ENCODE measurements at regions not wholly inside any gene's neighbourhood (a gene's known extent, or its start where the extent isn't known, plus 50 kb on each side); places are given as distances from the start of the nearest gene placed in this dataset.
A peak's percentile ranks its signal among the peaks of the same experiment; 100 is the strongest.

GRCh38 chr1:229203030-229203751 is 67.7 kb upstream of the RAB4A start:
- Histone ChIP-seq H3K36me3 (no peaks in the 10 kb centered on the region), H3K9me3 (no peaks in the 10 kb centered on the region), H3K27ac (no peak overlapping the region), H3K4me1 (peaks cover 6 to 12% (median 10%) of the 10 kb centered on the region in 4 donors), H3K27me3 (no peaks in the 10 kb centered on the region), H3K4me3 (no peak overlapping the region)
- DNase-seq: no peak
- TF ChIP-seq EP300 (IDR thresholded peaks at IDR 0.05) (no peak), CTCF (IDR thresholded peaks at IDR 0.05) (no peak), POLR2AphosphoS5 (IDR thresholded peaks at IDR 0.05) (no peak), POLR2A (IDR thresholded peaks at IDR 0.05) (no peak)
- no peak for ATAC-seq (ENCODE audit: low FRiP score in 2 of 2)
- 83 to 95% methylated on average over 4 to 5 of the region's 5 CpGs for WGBS, 2 donors

DNA sequence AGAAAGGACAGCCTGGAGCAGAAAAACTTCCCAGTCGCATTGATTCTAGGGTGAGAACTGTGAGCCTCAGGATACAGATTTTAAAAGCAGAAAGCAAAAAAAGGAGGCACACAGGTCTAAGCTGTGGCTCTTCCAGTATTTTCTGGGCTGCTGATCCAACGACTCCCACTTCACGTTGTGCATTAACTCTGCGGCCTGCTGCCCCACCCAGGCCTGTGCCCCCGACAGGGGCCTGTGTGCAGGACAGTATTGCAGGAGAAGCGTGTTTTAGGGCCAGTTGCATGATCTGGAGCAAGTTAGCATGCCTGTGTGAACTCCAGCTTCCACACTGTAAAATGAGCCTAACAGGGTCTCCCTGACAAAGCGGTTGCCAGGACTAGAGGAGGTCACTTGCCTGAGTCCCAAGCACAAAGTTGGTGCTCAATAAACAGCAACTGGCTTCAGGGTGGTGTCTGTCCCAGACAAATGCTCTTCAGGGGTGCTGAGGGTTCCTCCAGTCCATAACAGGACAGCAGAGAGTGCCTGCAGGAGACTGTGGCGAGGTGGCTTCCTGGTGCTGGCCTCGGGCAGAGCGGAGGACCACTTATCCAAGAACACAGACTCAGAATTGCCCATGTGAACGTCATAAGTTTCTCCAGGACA is 66.8 kb upstream of the RAB4A start:
- Histone ChIP-seq H3K27me3 (no peaks in the 10 kb centered on the region), H3K9me3 (no peaks in the 10 kb centered on the region), H3K4me3 (no peak overlapping the region), H3K27ac (no peak overlapping the region), H3K4me1 (peaks cover 6 to 12% (median 10%) of the 10 kb centered on the region in 4 donors), H3K36me3 (no peaks in the 10 kb centered on the region)
- 88 to 94% methylated on average over 8 to 11 of the region's 11 CpGs for WGBS, 2 donors
- DNase-seq (no peak), ATAC-seq (ENCODE audit: low FRiP score in 2 of 2) (no peak)
- TF ChIP-seq CTCF (IDR thresholded peaks at IDR 0.05): no peak
- no peak for TF ChIP-seq POLR2A (IDR thresholded peaks at IDR 0.05)
- TF ChIP-seq EP300 (IDR thresholded peaks at IDR 0.05): no peak
- TF ChIP-seq POLR2AphosphoS5 (IDR thresholded peaks at IDR 0.05): no peak

GRCh38 chr1:229204921-229205777 is 65.8 kb upstream of the RAB4A start:
- Histone ChIP-seq H3K9me3 (no peaks in the 10 kb centered on the region), H3K27ac (no peak overlapping the region), H3K27me3 (no peaks in the 10 kb centered on the region), H3K36me3 (no peaks in the 10 kb centered on the region), H3K4me1 (peaks cover 0 to 2% (median under 1%) of the 10 kb centered on the region in 4 donors), H3K4me3 (no peak overlapping the region)
- ATAC-seq (ENCODE audit: low FRiP score in 2 of 2) (peak in 1 of 2 donors; percentile 69), DNase-seq (no peak)
- 63 to 75% methylated on average over 17 of the region's 17 CpGs for WGBS, 2 donors
- TF ChIP-seq POLR2AphosphoS5 (IDR thresholded peaks at IDR 0.05) (no peak), CTCF (IDR thresholded peaks at IDR 0.05) (no peak), EP300 (IDR thresholded peaks at IDR 0.05) (no peak), POLR2A (IDR thresholded peaks at IDR 0.05) (no peak)

DNA sequence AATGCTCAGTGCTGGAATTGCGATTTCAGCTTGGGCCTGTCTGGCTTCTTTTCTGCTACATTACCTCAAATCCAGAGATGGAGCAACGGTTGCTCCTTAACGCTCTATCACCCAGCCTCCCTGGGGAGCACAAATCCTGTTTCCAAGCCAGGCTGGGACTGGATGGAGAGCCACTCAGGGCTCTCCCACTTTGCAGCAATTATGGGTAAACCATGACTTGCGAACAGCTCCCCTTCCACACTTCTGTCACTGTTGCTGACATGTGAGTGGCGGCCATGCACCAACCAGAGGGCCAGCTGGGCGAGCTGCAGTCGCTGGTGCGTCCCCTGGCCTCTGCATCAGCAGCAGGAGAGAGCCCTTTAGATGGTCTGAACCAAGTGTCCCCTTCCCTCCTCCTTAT is 65.1 kb upstream of the RAB4A start:
- no peaks in the 10 kb centered on the region for H3K9me3 ChIP-seq
- H3K27ac ChIP-seq: no peak overlapping the region
- no peaks in the 10 kb centered on the region for H3K27me3 ChIP-seq
- no peak for TF ChIP-seq POLR2AphosphoS5 (IDR thresholded peaks at IDR 0.05)
- TF ChIP-seq EP300 (IDR thresholded peaks at IDR 0.05): no peak
- TF ChIP-seq POLR2A (IDR thresholded peaks at IDR 0.05): no peak
- TF ChIP-seq CTCF (IDR thresholded peaks at IDR 0.05): no peak
- 82 to 93% methylated on average over 7 to 8 of the region's 8 CpGs for WGBS, 2 donors
- peak in 1 of 2 donors; percentile 57 for DNase-seq
- no peaks in the 10 kb centered on the region for H3K4me1 ChIP-seq
- H3K4me3 ChIP-seq: no peak overlapping the region
- no peak for ATAC-seq (ENCODE audit: low FRiP score in 2 of 2)
- H3K36me3 ChIP-seq: no peaks in the 10 kb centered on the region

Data from upper lobe of left lung (tissue), 6 donors.